Left ventricle myocardium inferior (tissue), 1 donor: ENCODE measurements at regions not wholly inside any gene's neighbourhood (a gene's known extent, or its start where the extent isn't known, plus 50 kb on each side); places are given as distances from the start of the nearest gene placed in this dataset.

Experiments used
- DNase-seq: peaks from one replicate; pipeline ENCODE4 v3.0.0-alpha.2; 2020
- H3K27ac ChIP-seq: fragments of 200-600 bp; replicated peaks from 2 replicates; pipeline ENCODE4 v1.8.0; 2021
- H3K27me3 ChIP-seq: fragments of 200-600 bp; 2 replicates; pipeline ENCODE4 v1.8.0; 2021; ENCODE audit warnings: low read depth
- H3K36me3 ChIP-seq: fragments of 200-600 bp; 2 replicates; pipeline ENCODE4 v1.8.0; 2021
- H3K4me1 ChIP-seq: fragments of 200-600 bp; 2 replicates; pipeline ENCODE4 v1.8.0; 2021
- H3K4me3 ChIP-seq: fragments of 200-600 bp; 2 replicates; pipeline ENCODE4 v1.8.0; 2021; ENCODE audit warnings: mild to moderate bottlenecking, moderate library complexity
- H3K9me3 ChIP-seq: fragments of 200-600 bp; replicated peaks from 2 replicates; pipeline ENCODE4 v1.8.0; 2021
- CTCF ChIP-seq: fragments of 200-600 bp; IDR thresholded peaks from 2 replicates; pipeline ENCODE4 v1.8.0; 2021; ENCODE audit warnings: antibody characterized with exemption, mild to moderate bottlenecking, borderline replicate concordance
- intact Hi-C: fragments of 100-400 bp; cut with micrococcal nuclease; formaldehyde crosslinking; loops from one replicate; pipeline ENCODE4 v1.11.0; 2022
- donor health status: DM: no; HTN: yes; CAD: no; lungs with severe emphysema.

GRCh38 chr12:107571492-107571891 is 114.1 kb upstream of the PWP1 start:
- Histone ChIP-seq H3K9me3 (no peaks in the 10 kb centered on the region), H3K4me3 (no peak overlapping the region), H3K36me3 (no peaks in the 10 kb centered on the region), H3K4me1 (no peaks in the 10 kb centered on the region), H3K27ac (no peak overlapping the region), H3K27me3 (no peaks in the 10 kb centered on the region)
- TF ChIP-seq CTCF: no peak
- intact Hi-C loops: no loop called here
- no peak for DNase-seq

GRCh38 chr12:107574691-107575090 is 110.9 kb upstream of the PWP1 start:
- Histone ChIP-seq H3K4me1 (no peaks in the 10 kb centered on the region), H3K27ac (no peak overlapping the region), H3K27me3 (no peaks in the 10 kb centered on the region), H3K9me3 (no peaks in the 10 kb centered on the region), H3K4me3 (no peak overlapping the region), H3K36me3 (no peaks in the 10 kb centered on the region)
- TF ChIP-seq CTCF: no peak
- DNase-seq: no peak
- intact Hi-C loops: no loop called here

GRCh38 chr12:107580750-107581618 is 104.6 kb upstream of the PWP1 start:
- Histone ChIP-seq H3K27ac (no peak overlapping the region), H3K36me3 (no peaks in the 10 kb centered on the region), H3K9me3 (no peaks in the 10 kb centered on the region), H3K4me1 (peaks cover 1% of the 10 kb centered on the region), H3K4me3 (peak overlapping the region; percentile 54), H3K27me3 (peaks cover 33% of the 10 kb centered on the region)
- no peak for DNase-seq
- TF ChIP-seq CTCF: peak; percentile 34
- intact Hi-C loops: no loop called here

GRCh38 chr12:107581619-107582015 is 104.0 kb upstream of the PWP1 start:
- Histone ChIP-seq H3K9me3 (no peaks in the 10 kb centered on the region), H3K36me3 (no peaks in the 10 kb centered on the region), H3K27ac (no peak overlapping the region), H3K4me1 (peaks cover 8% of the 10 kb centered on the region), H3K4me3 (peak overlapping the region; percentile 54), H3K27me3 (peaks cover 33% of the 10 kb centered on the region)
- no peak for DNase-seq
- no peak for TF ChIP-seq CTCF
- intact Hi-C loops: no loop called here

- TF ChIP-seq CTCF: no peak
- Histone ChIP-seq H3K36me3 (no peaks in the 10 kb centered on the region), H3K27ac (no peak overlapping the region), H3K4me1 (peaks cover 10% of the 10 kb centered on the region), H3K9me3 (peaks cover 16% of the 10 kb centered on the region), H3K27me3 (peaks cover 33% of the 10 kb centered on the region), H3K4me3 (no peak overlapping the region)
- DNase-seq: no peak
- intact Hi-C loops: no loop called here
These were observed 102.0 kb upstream of the PWP1 start for GRCh38 chr12:107583551-107583950.
